ACHN (cell line): ENCODE measurements at regions not wholly inside any gene's neighbourhood (a gene's known extent, or its start where the extent isn't known, plus 50 kb on each side); places are given as distances from the start of the nearest gene placed in this dataset.
A peak's percentile ranks its signal among the peaks of the same experiment; 100 is the strongest.

Experiments
- DNase-seq: peaks from one replicate; pipeline ENCODE4 v3.0.0-alpha.2; 2015
- in situ Hi-C: cut with HindIII; loops from 2 replicates; pipeline ENCODE4 v1.10.0; 2017; ENCODE audit warnings: low sequenced_read_pairs, low pct_ligation_motif_present, low pct_unique_long_range_greater_than_20kb

DNA sequence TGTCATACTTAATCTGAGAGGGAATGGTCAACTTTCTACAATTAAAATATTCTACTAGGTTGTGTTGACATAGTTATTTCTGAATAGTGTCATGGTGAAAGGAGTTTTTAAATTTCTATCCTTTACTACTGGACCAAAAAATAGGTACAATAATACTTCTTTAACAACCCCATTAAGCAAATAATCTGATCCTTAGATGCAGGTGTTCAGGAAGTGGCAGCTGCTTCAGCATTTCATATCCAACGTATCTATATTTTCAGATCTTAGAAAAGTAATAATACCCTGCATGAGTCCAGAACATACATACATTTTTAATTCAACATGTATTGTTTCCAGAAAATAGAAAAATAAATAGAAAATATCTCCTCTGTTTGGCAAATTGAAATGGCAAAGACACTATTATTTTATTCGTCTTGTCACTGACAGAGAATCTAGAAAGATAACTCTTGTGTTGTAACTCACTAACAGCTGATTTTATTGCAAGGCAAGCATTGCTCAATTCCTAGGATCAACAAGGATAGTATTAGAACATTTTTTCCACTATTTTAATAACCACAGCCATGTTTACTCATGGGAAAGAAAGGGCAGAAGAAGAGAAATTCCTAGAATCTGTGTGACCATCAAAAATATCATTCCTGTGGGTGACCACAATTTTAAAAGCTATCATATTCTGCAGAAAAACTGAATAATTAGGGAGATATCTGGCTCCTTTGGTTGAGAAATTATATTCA lies 159.3 kb upstream of the CNTNAP2 start:
- in situ Hi-C loops, result no loop called here
- DNase-seq, result no peak

DNA sequence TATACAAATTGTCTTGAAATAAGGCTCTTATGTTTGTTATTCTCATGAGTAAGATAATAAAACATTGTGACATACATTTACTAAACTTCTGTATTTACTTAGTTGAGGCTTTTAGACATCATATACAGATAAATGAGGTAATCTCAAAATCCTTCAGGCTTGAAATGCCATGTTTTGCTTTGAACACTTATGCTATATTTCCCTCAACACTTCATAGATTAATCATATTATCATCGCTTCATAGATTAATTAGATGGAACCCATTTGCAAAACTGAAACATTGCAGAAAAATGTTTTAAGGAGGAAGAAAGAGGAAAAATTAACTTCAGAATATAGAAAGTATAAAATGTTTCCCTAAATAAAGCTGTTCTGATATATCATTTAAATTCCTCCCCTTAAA lies 165.0 kb upstream of the CNTNAP2 start:
- in situ Hi-C loops, result no loop called here
- DNase-seq, result no peak

DNA sequence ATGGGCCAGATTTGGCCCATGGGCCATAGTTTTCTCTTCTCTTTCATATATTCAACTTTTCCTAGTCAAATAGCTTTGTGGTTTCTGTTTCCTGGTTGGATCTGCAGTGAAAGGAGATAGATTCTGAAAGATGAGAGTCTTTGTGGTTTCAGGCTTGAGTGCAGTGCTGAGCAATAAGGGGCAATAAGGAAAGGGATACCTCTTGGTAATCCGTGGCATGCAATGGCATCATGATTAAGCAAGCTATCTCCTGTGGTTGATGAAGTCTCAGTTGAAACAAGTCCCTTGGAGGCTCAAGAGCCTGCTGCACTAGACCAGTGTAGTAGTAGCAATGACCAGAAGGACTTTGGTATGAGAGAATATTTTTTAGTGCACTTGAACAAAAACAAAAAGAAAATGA lies 187.7 kb upstream of the CNTNAP2 start:
- peak; percentile 47 for DNase-seq
- in situ Hi-C loops, result no loop called here

DNA sequence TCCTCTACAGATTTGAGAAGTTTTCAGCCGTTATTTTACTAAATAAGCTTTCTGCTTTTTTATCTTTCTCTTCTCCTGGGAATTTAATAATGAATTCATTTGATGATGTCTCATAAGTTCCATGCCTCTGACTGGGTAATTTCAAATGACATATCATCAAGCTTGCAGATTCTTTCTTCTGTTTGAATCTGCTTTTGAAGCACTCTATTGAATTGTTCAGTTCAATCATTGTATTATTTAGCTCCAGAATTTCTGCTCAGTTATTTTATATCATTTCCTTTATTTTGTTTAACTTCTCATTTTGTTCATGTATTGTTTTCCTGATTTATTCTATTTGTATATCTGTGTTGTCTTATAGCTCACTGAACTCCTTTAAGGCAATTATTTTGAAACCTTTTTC lies 196.9 kb upstream of the CNTNAP2 start:
- in situ Hi-C loops, result no loop called here
- DNase-seq, result no peak

DNA sequence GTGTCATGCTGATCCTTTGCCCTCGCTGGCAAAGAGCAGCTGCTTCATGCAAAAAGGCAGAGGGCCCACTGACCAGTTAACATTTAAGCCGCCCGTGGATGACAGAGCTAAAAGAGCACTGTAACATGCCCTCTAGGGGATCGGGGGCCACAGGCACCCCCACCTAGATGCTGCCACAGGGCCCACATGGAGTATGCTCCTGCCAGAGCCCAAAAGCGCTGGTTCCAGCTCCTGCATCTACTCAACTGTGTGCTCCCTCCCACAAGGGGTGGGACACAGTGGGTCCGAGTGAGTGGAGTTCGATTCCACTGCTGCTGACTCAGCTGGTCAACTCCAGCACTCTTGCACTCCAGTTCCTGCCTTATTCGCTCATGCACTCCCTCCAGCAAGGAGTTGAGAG lies 199.8 kb upstream of the CNTNAP2 start:
- DNase-seq, result no peak
- in situ Hi-C loops, result no loop called here

DNA sequence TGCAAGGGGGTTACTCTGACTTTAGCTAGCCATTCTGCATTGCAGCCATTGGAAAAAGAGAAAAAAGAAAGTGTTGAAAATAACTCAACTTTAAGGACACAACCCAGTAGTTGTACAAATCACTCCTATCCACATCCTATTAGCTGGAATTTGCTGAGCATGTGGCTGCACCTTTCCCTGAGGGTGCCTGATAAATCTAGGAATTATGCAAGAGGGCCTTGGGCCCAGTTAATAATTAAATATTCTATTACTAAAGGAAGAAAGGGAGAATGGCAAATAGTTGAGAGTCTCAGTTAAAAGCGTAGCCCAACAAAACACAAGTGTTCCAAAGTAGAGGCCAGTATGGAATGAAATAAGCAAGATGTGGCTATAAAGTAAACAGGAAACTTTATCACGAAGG lies 200.9 kb upstream of the CNTNAP2 start:
- peak; percentile 60 for DNase-seq
- in situ Hi-C loops, result no loop called here

DNA sequence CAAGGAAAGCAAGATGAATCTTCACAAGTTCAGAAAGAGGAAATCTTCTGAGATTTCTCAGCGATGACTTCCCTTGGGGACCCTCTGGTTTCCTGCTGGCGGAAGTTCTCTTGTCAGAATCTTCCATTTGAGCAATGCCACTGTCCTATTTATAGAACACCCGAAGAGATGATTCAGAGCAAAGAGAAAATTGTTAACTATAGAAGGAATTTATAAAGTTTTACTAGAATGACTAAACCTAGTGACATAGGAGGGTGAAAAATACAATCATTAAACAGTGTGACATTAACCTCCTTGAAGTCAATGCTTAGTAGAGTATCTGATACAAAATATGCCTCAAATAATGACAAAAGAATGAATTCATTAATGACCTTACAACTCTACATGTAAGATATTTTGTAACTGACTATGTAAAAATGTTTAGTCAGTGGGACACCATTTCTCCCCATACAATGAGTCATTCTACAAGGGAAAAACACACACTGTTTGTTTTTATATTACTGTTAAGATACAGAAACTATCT lies 206.5 kb upstream of the CNTNAP2 start:
- peak; percentile 71 for DNase-seq
- in situ Hi-C loops, result no loop called here

DNA sequence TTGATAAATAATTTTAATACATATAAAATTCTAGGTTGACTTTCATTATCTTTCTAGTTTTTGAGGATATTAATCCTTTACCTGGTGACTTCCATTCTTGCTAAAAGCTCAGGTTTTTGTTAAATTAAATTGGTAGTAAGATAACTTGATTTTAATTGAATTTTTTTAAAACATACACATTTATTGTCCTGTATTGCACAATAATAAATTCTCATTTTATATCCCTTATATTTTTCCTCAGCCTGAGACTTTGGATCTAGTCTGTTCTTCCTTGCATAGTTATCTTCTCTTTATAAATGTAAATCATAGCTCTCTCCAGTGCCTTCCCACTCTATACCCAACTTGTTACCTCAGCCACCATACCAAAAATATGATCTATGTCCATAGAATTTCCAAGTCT lies 212.9 kb upstream of the CNTNAP2 start:
- DNase-seq, result no peak
- in situ Hi-C loops, result no loop called here

DNA sequence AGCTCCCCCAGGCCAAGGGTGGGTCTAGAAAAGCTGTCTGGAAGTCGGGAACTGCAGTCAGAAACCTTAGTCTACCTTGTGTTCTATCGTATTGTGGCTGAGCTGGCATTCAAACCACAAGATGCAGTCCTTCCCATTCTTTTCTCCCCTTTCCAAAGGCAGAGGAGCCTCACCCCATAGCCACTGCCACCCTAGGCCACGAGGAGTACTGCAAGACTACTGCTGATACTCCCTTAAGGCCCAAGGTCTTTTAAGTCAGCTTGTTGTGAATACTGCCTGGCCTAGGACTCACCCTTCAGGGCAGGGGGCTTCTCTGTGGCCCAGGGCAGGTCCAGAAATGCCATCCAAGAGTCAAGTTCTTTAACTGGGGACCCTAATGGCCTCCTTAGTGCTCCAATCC lies 214.5 kb upstream of the CNTNAP2 start:
- peak; percentile 19 for DNase-seq
- in situ Hi-C loops, result no loop called here

DNA sequence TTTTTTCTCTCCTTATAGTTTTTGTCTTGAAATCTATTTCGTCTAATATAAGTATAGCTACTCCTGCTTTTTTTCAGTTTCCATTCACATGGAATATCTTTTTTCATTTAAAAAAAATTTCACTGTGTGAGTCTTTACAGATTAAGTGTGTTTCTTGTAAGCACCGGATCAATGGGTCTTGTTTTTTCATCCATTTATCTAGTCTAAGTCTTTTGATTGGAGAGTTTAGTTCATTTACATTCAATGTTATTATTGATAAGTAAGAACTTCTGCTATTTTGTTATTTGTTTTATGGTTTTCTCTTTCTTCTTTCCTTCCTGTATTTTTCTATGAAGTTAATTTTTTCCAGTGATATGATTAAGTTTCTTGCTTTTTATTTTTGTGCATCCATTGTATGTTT lies 216.7 kb upstream of the CNTNAP2 start:
- in situ Hi-C loops, result no loop called here
- DNase-seq, result no peak

DNA sequence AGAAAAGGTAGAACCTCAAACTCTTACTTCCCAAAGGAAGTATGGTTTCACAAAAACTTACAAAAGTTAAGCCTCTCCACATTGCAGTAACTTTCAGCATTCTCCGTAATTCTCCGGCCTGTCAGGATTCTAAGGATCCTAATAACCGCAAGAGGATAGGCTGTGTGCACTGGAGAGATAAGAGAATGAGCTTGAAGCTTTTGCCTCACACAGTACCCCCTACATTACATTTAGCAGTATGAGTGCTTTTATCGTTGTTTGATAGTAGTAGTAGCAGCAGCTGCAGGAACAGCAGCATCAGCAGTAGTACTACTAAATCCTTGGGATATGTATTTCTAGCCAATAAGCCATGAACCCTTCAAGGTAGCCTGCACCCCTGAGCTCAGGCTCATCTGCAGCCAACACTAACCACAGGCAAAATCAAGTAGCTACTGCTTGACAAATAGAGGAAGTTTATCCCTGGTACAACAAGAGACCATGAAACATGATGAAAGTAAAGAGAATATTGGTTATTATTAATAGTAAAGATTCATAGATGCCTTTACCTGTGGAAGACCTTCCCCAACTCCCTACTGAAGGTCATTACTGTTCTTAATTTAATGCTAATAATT lies 222.6 kb upstream of the CNTNAP2 start:
- in situ Hi-C loops, result no loop called here

DNA sequence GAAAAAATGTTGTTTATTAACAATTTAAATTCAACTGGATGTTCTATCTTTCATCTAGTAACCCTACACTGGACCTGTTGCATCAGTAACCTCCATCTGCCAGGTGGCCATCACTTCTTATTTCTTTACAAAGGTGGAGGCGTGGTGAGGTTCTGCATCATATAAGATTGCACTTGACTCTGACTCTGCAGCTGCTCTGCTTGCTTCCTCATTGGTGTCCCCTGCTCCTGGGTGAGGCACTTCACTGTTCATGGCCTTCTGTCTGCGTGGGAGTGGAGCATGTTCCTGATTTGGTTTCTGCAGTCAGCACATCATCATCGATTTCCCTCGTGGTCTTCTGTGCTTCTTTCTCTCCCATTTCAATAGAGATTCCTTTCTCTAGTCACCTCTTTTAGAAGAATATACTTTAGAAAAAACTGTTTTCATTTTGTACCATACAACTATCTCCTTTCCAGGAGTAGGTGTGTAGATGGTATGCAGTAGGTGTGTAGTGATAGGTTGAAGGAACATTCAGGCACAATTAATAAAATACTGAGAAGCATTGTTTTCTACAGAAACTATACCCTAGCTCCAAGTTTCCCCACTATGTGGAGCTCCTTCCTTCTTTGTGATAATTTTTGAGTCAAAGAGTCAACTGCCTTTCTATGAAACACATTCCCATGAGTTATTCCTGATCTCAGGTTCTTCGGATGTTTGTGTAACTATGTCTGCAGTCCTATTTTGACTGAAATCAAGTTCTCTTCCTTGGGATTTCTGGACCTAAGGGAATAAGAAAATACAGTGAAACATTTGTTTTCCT lies 231.7 kb upstream of the CNTNAP2 start:
- peak; percentile 20 for DNase-seq
- in situ Hi-C loops, result no loop called here

More for the DNA sequence above, 222.6 kb upstream of the CNTNAP2 start:
- DNase-seq, result no peak

DNA sequence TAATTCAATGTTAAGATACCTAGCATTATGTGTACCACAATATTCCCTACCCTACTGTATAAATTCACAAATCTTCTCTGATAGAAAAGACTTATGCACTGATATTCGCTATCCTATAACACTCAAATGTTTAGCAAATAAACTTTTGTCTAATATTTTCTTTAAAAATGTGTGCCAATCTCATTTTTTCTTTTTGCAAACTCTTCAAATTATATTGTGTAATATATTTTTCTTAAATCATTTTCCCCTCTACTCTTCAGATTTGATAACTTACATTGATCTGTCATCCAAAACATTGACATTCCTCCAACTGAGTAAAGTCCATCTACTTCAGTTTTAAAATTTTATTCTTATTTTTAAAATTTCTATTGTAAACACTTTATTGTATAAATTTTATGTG lies 240.2 kb upstream of the CNTNAP2 start:
- in situ Hi-C loops, result no loop called here
- DNase-seq, result no peak

DNA sequence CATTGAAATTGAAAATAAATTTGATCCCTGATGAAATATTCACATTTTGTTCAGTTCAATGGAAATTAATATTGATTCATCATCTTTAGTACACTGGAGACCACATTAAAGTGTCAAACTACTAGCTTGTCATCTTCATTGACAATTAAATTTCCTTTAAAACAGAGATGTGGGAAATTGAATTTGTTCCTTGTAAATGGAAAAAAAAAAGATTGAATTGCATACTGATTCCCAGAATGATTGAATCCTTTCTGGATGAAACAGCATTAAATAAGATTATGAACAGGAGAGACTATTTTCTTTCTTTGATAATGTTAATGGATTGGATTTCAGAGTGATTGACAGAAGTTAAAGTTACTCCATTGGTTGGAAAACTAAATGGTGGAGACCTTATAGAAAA lies 241.3 kb upstream of the CNTNAP2 start:
- no peak for DNase-seq
- in situ Hi-C loops, result no loop called here

DNA sequence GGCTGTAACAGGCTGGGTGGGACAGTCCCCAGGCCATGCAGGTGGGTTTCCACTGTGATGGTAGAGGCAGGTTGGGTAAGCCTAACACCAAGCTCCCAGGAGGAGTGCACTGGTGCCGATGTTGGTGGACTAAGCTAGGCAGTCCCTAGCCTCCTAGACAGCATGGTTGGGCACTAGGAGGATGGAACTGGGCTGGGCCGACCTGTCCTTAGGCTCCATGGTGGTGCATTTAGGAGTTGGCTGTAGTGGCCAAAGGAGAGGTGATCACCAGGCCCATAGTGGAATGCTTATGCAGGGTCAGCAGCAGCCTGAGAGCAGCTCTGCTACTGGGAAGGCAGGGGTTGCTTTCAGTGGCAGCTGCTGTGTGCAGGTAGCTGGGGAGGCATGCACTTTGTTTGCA lies 247.7 kb upstream of the CNTNAP2 start:
- in situ Hi-C loops, result no loop called here
- no peak for DNase-seq

DNA sequence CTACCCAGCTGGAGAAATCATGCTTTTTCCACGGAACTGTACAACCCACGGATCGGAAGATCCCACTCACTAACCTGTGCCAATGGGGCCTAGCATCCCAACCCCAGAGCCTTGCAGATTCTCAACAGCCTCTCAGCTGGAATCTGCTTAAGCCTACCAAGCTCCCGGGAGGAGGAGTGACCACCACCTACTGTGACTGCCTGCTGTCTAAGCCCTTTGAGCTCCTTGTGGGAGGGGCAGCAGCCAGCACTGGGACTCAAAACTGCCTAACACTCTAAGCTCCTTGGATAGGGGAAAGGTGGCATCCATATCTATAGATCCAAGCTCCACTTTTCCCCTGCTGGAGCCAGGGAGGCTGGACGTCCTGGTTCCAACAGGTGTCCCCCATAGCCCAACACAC lies 254.4 kb upstream of the CNTNAP2 start:
- no peak for DNase-seq
- in situ Hi-C loops, result no loop called here

DNA sequence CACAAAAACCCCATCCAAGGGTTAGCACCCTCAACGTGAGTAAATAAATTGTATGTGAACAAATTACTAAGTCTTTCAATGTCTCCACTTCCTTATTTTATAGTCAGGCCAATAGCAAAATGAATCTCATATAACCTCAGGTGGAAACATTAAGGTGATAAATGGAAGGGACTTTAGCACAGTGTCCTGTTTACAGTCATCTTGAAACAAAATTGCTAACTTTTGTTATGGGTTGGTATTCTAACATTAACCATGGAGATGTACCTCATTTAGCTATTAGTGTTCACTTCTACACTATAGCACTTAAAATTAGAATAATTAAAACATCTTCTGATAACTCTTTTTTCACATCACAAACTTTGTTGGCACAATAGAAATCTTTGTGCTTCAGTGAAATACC lies 255.8 kb upstream of the CNTNAP2 start:
- in situ Hi-C loops, result no loop called here
- no peak for DNase-seq

DNA sequence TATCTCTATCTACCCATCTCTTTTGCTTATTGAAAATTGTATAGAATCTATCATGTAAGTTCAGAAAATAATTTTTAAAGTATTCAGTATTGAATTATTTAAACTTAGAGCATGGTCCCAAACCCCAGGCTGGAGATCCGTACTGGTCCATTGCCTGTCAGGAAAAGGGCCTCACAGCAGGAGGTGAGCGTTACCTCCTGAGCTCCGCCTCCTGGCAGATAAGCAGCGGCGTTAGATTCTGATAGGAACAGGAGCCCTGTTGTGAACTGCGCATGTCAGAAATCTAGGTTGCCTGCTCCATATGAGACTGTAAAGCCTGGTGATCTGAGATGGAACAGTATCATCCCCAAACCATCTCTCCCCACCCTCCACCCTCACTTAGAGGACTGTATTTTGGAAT lies 266.0 kb upstream of the CNTNAP2 start:
- in situ Hi-C loops, result no loop called here
- DNase-seq, result no peak

DNA sequence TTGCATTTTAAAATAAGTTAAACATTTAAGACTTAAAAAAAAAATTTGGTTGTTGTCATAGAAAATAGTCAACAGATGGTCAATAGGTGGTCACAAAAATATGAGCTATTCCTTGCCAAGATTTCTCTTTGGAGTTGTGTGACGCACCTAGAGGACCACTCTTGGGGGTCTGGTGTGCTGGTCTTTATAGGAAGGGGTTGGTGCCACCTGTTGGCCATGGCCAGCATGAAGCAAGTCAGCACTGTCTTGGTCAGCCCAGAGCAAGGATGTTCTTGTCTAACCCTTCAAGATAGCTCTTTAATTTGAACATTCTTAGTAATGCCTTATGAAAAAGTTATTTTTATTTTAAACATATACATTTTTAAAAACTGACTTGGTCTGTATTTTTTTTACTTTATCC lies 267.9 kb upstream of the CNTNAP2 start:
- peak; percentile 43 for DNase-seq
- in situ Hi-C loops, result no loop called here

DNA sequence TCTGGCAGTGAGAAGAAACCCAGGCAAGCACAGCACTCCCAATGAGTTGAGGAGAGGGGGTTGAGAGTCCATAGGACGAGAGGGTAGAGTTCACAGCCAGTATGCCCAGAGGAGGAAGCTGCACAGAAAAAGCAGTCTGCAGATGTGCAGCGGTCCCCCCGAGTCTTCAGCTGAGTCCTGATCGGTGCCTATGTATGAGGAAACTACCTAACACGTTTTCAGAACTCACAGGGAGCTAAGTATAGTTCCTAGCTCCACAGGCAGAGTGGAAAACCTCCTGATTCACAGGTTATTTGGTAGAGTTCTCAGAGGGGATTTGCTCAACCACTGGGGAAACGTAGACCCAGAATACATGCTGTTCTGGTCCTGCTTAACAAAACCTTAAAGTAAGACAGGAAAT lies 271.3 kb upstream of the CNTNAP2 start:
- no peak for DNase-seq
- in situ Hi-C loops, result no loop called here
